ENCODE measurements at regions not wholly inside any gene's neighbourhood (a gene's known extent, or its start where the extent isn't known, plus 50 kb on each side); places are given as distances from the start of the nearest gene placed in this dataset.

- no peak for TF ChIP-seq EP300 (conservative IDR thresholded peaks at IDR 0.05; ENCODE audit: poor library complexity, severe bottlenecking)
- TF ChIP-seq REST (IDR thresholded peaks at IDR 0.05; ENCODE audit: borderline replicate concordance): no peak
- H3K9ac ChIP-seq (ENCODE audit: low read length): no peak overlapping the region
- H3K9me3 ChIP-seq (ENCODE audit: low read length): no peaks in the 10 kb centered on the region
- H3K9me2 ChIP-seq (ENCODE audit: insufficient read depth, low read length): no peaks in the 10 kb centered on the region
- no peaks in the 10 kb centered on the region for H4K20me1 ChIP-seq (ENCODE audit: insufficient read depth)
- H2AFZ ChIP-seq (ENCODE audit: low read depth, low read length): no peak overlapping the region
- H3K4me3 ChIP-seq (ENCODE audit: low read length): no peak overlapping the region
- no peaks in the 10 kb centered on the region for H3K27me3 ChIP-seq (ENCODE audit: insufficient read depth, low read depth, low read length)
- no peaks in the 10 kb centered on the region for H3F3A ChIP-seq (ENCODE audit: insufficient read depth, low read length, poor library complexity, severe bottlenecking)
- no peaks in the 10 kb centered on the region for H3K79me2 ChIP-seq (replicated peaks; ENCODE audit: insufficient read depth, low read length)
- no peak overlapping the region for H3K27ac ChIP-seq (ENCODE audit: low read length)
- H3K36me3 ChIP-seq (ENCODE audit: insufficient read depth, low read length): no peaks in the 10 kb centered on the region
- H3K4me2 ChIP-seq (ENCODE audit: low read length): no peak overlapping the region
Observed at GRCh38 chr2:72036595-72036994, 111.1 kb downstream of the CYP26B1 start.

GRCh38 chr2:72036173-72036545 lies 111.5 kb downstream of the CYP26B1 start:
- H3F3A ChIP-seq (ENCODE audit: insufficient read depth, low read length, poor library complexity, severe bottlenecking): no peaks in the 10 kb centered on the region
- no peaks in the 10 kb centered on the region for H3K9me2 ChIP-seq (ENCODE audit: insufficient read depth, low read length)
- no peak overlapping the region for H3K9ac ChIP-seq (ENCODE audit: low read length)
- H3K4me2 ChIP-seq (ENCODE audit: low read length): no peak overlapping the region
- H3K36me3 ChIP-seq (ENCODE audit: insufficient read depth, low read length): no peaks in the 10 kb centered on the region
- H3K27ac ChIP-seq (ENCODE audit: low read length): no peak overlapping the region
- H2AFZ ChIP-seq (ENCODE audit: low read depth, low read length): no peak overlapping the region
- no peak overlapping the region for H3K4me3 ChIP-seq (ENCODE audit: low read length)
- H3K27me3 ChIP-seq (ENCODE audit: insufficient read depth, low read depth, low read length): no peaks in the 10 kb centered on the region
- H4K20me1 ChIP-seq (ENCODE audit: insufficient read depth): no peaks in the 10 kb centered on the region
- no peaks in the 10 kb centered on the region for H3K9me3 ChIP-seq (ENCODE audit: low read length)
- TF ChIP-seq POLR2AphosphoS5 (IDR thresholded peaks at IDR 0.05) (no peak), SMC3 (conservative IDR thresholded peaks at IDR 0.05; ENCODE audit: poor library complexity) (no peak), MXI1 (conservative IDR thresholded peaks at IDR 0.05; ENCODE audit: poor library complexity, severe bottlenecking) (no peak)
- no peaks in the 10 kb centered on the region for H3K79me2 ChIP-seq (replicated peaks; ENCODE audit: insufficient read depth, low read length)

GRCh38 chr2:72035518-72036172 lies 112.0 kb downstream of the CYP26B1 start:
- Histone ChIP-seq H3K9ac (ENCODE audit: low read length) (no peak overlapping the region), H3F3A (ENCODE audit: insufficient read depth, low read length, poor library complexity, severe bottlenecking) (no peaks in the 10 kb centered on the region), H3K36me3 (ENCODE audit: insufficient read depth, low read length) (no peaks in the 10 kb centered on the region), H3K27ac (ENCODE audit: low read length) (no peak overlapping the region), H3K4me3 (ENCODE audit: low read length) (no peak overlapping the region), H2AFZ (ENCODE audit: low read depth, low read length) (no peak overlapping the region), H3K9me2 (ENCODE audit: insufficient read depth, low read length) (no peaks in the 10 kb centered on the region), H3K79me2 (replicated peaks; ENCODE audit: insufficient read depth, low read length) (no peaks in the 10 kb centered on the region), H3K9me3 (ENCODE audit: low read length) (no peaks in the 10 kb centered on the region), H3K27me3 (ENCODE audit: insufficient read depth, low read depth, low read length) (no peaks in the 10 kb centered on the region), H3K4me2 (ENCODE audit: low read length) (no peak overlapping the region), H4K20me1 (ENCODE audit: insufficient read depth) (no peaks in the 10 kb centered on the region)
- TF ChIP-seq SMC3 (conservative IDR thresholded peaks at IDR 0.05; ENCODE audit: poor library complexity): no peak
- no peak for TF ChIP-seq TAF1 (IDR thresholded peaks at IDR 0.05; ENCODE audit: low read depth)

Data from neural cell (in vitro differentiated cells).